Pons (tissue), 1 donor: ENCODE measurements at regions not wholly inside any gene's neighbourhood (a gene's known extent, or its start where the extent isn't known, plus 50 kb on each side); places are given as distances from the start of the nearest gene placed in this dataset.

Experiments
- DNase-seq: peaks from one replicate; pipeline ENCODE4 v3.0.0-alpha.2; 2016; ENCODE audit warnings: low spot score

- no peak for DNase-seq
These were observed 74.3 kb downstream of the KCNF1 start for GRCh38 chr2:10985901-10986535.

GRCh38 chr2:10987439-10987838, 75.7 kb downstream of the KCNF1 start:
- DNase-seq: no peak

GRCh38 chr2:10987861-10988260, 76.1 kb downstream of the KCNF1 start:
- no peak for DNase-seq

GRCh38 chr2:10989151-10989550, 77.4 kb downstream of the KCNF1 start:
- DNase-seq: no peak

GRCh38 chr2:10989782-10990181, 78.0 kb downstream of the KCNF1 start:
- no peak for DNase-seq

GRCh38 chr2:10990561-10991111, 78.9 kb downstream of the KCNF1 start:
- DNase-seq: no peak

- no peak for DNase-seq
These were observed 80.5 kb downstream of the KCNF1 start for GRCh38 chr2:10992023-10992791.

- no peak for DNase-seq
These were observed 81.3 kb downstream of the KCNF1 start for GRCh38 chr2:10993001-10993481.

GRCh38 chr2:10995366-10995970, 83.7 kb downstream of the KCNF1 start:
- DNase-seq: no peak

GRCh38 chr2:11004199-11004598, 92.5 kb downstream of the KCNF1 start:
- DNase-seq: no peak

GRCh38 chr2:11005032-11005431, 93.3 kb downstream of the KCNF1 start:
- no peak for DNase-seq

GRCh38 chr2:11006191-11006590, 94.5 kb downstream of the KCNF1 start:
- no peak for DNase-seq

GRCh38 chr2:11007331-11008264, 95.9 kb downstream of the KCNF1 start:
- DNase-seq: no peak

- no peak for DNase-seq
These were observed 97.0 kb downstream of the KCNF1 start for GRCh38 chr2:11008773-11009172.

- no peak for DNase-seq
These were observed 97.4 kb downstream of the KCNF1 start for GRCh38 chr2:11009176-11009575.

GRCh38 chr2:11009891-11010290, 98.2 kb downstream of the KCNF1 start:
- DNase-seq: no peak

- no peak for DNase-seq
These were observed 99.6 kb downstream of the KCNF1 start for GRCh38 chr2:11011359-11011758.

GRCh38 chr2:11012131-11012693, 100.5 kb downstream of the KCNF1 start:
- DNase-seq: no peak

- DNase-seq: no peak
These were observed 101.5 kb downstream of the KCNF1 start for GRCh38 chr2:11013196-11013595.

GRCh38 chr2:11014026-11014425, 102.3 kb downstream of the KCNF1 start:
- DNase-seq: no peak

- DNase-seq: no peak
These were observed 105.1 kb downstream of the KCNF1 start for GRCh38 chr2:11016735-11017388.
